ENCODE measurements at regions not wholly inside any gene's neighbourhood (a gene's known extent, or its start where the extent isn't known, plus 50 kb on each side); places are given as distances from the start of the nearest gene placed in this dataset.

DNA sequence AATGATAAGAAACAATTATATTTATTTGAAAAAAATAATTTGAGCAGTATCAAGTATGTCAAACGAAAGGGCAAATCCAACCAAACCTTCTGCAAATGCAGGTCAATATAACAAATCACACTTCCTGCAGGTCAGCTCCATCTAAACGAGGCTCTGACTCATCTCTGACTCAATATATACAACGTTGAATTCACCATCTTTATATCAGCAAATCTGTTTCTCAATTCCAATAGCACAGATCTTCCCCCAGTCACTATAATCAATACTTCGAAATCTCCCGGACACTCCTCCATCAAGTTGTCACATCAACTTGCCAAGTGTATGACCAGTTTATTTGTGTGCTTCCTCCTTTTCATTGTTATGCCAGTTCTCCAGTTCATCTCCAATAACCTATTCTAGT is 388.9 kb downstream of the ZEB2 start:
- TF ChIP-seq, protein P1, sequence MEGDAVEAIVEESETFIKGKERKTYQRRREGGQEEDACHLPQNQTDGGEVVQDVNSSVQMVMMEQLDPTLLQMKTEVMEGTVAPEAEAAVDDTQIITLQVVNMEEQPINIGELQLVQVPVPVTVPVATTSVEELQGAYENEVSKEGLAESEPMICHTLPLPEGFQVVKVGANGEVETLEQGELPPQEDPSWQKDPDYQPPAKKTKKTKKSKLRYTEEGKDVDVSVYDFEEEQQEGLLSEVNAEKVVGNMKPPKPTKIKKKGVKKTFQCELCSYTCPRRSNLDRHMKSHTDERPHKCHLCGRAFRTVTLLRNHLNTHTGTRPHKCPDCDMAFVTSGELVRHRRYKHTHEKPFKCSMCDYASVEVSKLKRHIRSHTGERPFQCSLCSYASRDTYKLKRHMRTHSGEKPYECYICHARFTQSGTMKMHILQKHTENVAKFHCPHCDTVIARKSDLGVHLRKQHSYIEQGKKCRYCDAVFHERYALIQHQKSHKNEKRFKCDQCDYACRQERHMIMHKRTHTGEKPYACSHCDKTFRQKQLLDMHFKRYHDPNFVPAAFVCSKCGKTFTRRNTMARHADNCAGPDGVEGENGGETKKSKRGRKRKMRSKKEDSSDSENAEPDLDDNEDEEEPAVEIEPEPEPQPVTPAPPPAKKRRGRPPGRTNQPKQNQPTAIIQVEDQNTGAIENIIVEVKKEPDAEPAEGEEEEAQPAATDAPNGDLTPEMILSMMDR (IDR thresholded peaks at IDR 0.05; ENCODE audit: unreplicated experiment) = no peak
- H3K4me3 Mint-ChIP-seq (ENCODE audit: low read depth) = no peak overlapping the region

DNA sequence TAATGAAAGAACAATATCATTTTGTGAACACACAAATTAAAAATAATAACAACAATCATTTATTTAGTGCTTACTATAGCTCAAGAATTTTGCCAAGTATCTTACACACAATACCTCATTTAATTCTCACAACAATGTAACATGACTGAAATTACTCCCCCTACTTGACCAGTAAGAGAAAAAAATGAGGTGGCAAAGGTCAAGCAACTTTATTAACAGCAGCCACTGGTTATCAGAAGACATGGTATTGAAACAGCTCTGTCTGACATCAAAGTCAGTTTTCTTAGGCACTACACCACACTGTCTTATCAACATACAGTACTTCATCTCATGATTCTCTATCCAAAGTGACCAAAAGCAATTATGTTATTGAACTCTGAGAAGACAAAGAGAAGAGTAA is 389.4 kb downstream of the ZEB2 start:
- Mint-ChIP-seq H3K27me3 (no peaks in the 10 kb centered on the region), H3K36me3 (ENCODE audit: insufficient read depth) (no peaks in the 10 kb centered on the region), H3K27ac (no peak overlapping the region), H3K9me3 (ENCODE audit: low read depth) (no peaks in the 10 kb centered on the region), H3K4me3 (ENCODE audit: low read depth) (no peak overlapping the region), H3K4me1 (ENCODE audit: low read depth) (no peaks in the 10 kb centered on the region)
- TF ChIP-seq, protein P1 (IDR thresholded peaks at IDR 0.05; ENCODE audit: unreplicated experiment) = no peak
- DNase-seq (ENCODE audit: low spot score, unreplicated experiment) = no peak

More for the DNA sequence above, 388.9 kb downstream of the ZEB2 start:
- H3K27ac Mint-ChIP-seq = no peak overlapping the region
- H3K36me3 Mint-ChIP-seq (ENCODE audit: insufficient read depth) = no peaks in the 10 kb centered on the region
- no peaks in the 10 kb centered on the region for H3K9me3 Mint-ChIP-seq (ENCODE audit: low read depth)
- H3K4me1 Mint-ChIP-seq (ENCODE audit: low read depth) = no peaks in the 10 kb centered on the region
- H3K27me3 Mint-ChIP-seq = no peaks in the 10 kb centered on the region
- DNase-seq (ENCODE audit: low spot score, unreplicated experiment) = no peak

DNA sequence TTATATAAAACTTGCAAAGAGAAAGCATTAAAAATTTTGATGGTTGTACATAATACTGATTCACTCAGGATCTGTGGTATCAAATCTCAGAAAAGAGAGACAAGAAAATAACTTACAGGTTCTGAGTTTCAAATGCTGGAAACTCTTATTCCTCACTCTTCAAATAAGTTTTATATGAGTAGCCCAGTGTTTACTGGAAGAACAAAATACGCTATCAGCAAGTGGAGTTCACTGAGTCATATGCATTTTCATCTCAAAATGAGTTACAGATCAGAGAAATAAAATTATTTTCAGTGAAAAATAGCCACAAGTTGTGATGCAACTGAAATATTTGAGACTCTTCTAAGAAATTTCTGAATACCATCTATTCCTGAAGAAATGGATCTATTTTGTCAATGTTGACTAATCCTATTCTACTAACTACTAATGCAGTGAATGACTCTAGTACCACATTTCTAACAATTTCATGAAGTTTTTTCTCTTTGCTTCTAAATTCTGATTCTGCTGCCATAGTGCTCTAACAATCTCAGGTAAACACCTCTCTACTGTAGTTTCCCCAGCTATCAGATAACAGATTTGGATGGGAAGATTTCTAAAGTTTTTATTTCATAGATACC is 391.7 kb downstream of the ZEB2 start:
- no peaks in the 10 kb centered on the region for H3K4me1 Mint-ChIP-seq (ENCODE audit: low read depth)
- no peaks in the 10 kb centered on the region for H3K27me3 Mint-ChIP-seq

DNA sequence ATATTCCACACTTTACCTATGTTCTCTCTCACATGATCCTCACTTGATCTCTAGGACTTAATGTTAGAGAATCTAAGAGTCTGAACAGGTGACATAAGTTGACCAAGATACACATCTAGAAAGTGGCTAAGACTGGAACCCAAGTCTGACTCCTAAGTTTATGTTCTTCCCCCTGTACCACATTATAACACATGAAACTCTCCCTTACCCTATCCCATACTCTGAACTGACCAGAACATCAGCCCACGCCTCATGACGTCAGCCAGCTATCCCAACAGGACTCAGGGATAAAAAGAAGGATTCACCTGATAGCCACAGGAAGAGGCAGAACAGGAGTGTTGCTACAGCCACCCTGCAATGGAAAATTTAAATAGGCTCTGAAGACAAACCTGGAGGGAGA is 392.2 kb downstream of the ZEB2 start:
- TF ChIP-seq, protein P1 (IDR thresholded peaks at IDR 0.05; ENCODE audit: unreplicated experiment) = no peak
- Mint-ChIP-seq H3K4me1 (ENCODE audit: low read depth) (no peaks in the 10 kb centered on the region), H3K36me3 (ENCODE audit: insufficient read depth) (no peaks in the 10 kb centered on the region), H3K4me3 (ENCODE audit: low read depth) (no peak overlapping the region), H3K27ac (no peak overlapping the region), H3K9me3 (ENCODE audit: low read depth) (no peaks in the 10 kb centered on the region), H3K27me3 (no peaks in the 10 kb centered on the region)
- DNase-seq (ENCODE audit: low spot score, unreplicated experiment) = no peak

More for the DNA sequence above, 391.7 kb downstream of the ZEB2 start:
- no peak for DNase-seq (ENCODE audit: low spot score, unreplicated experiment)
- Mint-ChIP-seq H3K4me3 (ENCODE audit: low read depth) (no peak overlapping the region), H3K9me3 (ENCODE audit: low read depth) (no peaks in the 10 kb centered on the region), H3K27ac (no peak overlapping the region), H3K36me3 (ENCODE audit: insufficient read depth) (no peaks in the 10 kb centered on the region)
- TF ChIP-seq, protein P1 (IDR thresholded peaks at IDR 0.05; ENCODE audit: unreplicated experiment) = no peak

DNA sequence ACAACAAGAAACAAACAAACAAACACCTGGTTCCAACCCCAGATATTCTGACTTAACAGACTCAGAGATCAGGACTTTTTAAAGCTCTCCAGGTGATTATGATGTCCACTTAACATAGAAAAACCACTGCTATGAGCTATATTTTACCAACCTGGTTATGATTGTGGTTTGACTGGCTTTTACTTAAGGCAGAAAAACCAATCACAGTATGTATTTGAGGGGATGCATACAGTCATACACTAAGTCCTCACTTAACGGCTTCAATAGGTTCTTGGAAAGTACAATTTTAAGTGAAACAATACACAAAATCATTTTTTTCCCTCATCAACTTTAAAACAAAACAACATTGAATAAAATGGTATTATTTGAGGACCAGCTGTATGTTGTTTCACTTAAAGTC is 393.6 kb downstream of the ZEB2 start:
- no peaks in the 10 kb centered on the region for H3K36me3 Mint-ChIP-seq (ENCODE audit: insufficient read depth)
- no peak overlapping the region for H3K27ac Mint-ChIP-seq
- H3K4me1 Mint-ChIP-seq (ENCODE audit: low read depth) = no peaks in the 10 kb centered on the region
- H3K4me3 Mint-ChIP-seq (ENCODE audit: low read depth) = no peak overlapping the region
- TF ChIP-seq, protein P1 (IDR thresholded peaks at IDR 0.05; ENCODE audit: unreplicated experiment) = no peak
- no peaks in the 10 kb centered on the region for H3K27me3 Mint-ChIP-seq
- no peak for DNase-seq (ENCODE audit: low spot score, unreplicated experiment)
- H3K9me3 Mint-ChIP-seq (ENCODE audit: low read depth) = no peaks in the 10 kb centered on the region

Data from progenitor cell of endocrine pancreas (in vitro differentiated cells).